Stomach (tissue), 8 donors: ENCODE measurements at regions not wholly inside any gene's neighbourhood (a gene's known extent, or its start where the extent isn't known, plus 50 kb on each side); places are given as distances from the start of the nearest gene placed in this dataset.

Experiments
- DNase-seq, 2 donors: peaks; one replicate each; pipeline versions ENCODE4 v3.0.0 to v3.0.0-alpha.2; 2013 to 2019
- H3K27ac ChIP-seq, 5 donors: fragments of 200-600 bp in 4 of 5; sonication (generic) in 4 of 5; one replicate each; pipeline ENCODE4 v1.5.1; 2013 to 2019; ENCODE audit warnings: mild to moderate bottlenecking in 1 of 5, moderate library complexity in 1 of 5
- H3K27me3 ChIP-seq, 3 donors: fragments of 200-600 bp; sonication (generic); one replicate each; pipeline ENCODE4 v1.5.1; 2017 to 2019; ENCODE audit warnings: mixed run types in 1 of 3
- H3K36me3 ChIP-seq, 4 donors: fragments of 200-600 bp; sonication (generic); 1 replicate in 3 of 4; 2 replicates in 1 of 4; pipeline ENCODE4 v1.5.1; 2016 to 2019
- H3K4me1 ChIP-seq, 4 donors: fragments of 200-600 bp; sonication (generic); one replicate each; pipeline ENCODE4 v1.5.1; 2016 to 2019
- H3K4me3 ChIP-seq, 4 donors: fragments of 200-600 bp; sonication (generic) in 3 of 4; one replicate each; pipeline ENCODE4 v1.5.1; 2016 to 2019; ENCODE audit warnings: mild to moderate bottlenecking in 1 of 4
- H3K9me3 ChIP-seq, 4 donors: fragments of 200-600 bp; sonication (generic); one replicate each; pipeline ENCODE4 v1.5.1; 2016 to 2019
- CTCF ChIP-seq, 7 experiments: fragments of 450-650 bp in 4 of 7; fragments of 200-600 bp in 3 of 7; sonication (generic) in 3 of 7; IDR thresholded peaks; one replicate each; pipeline ENCODE4 v1.5.1; 2016 to 2019; ENCODE audit warnings: antibody characterized with exemption in 7 of 7, control low read depth in 2 of 7, mild to moderate bottlenecking in 1 of 7
- EP300 ChIP-seq: sonication (generic); formaldehyde crosslinking; IDR thresholded peaks from one replicate; pipeline ENCODE4 v1.6.1; 2017; ENCODE audit warnings: antibody characterized with exemption
- POLR2A ChIP-seq, 4 donors: fragments of 450-650 bp; IDR thresholded peaks; one replicate each; pipeline ENCODE4 v1.6.1; 2016; ENCODE audit warnings: antibody characterized with exemption in 4 of 4, control low read depth in 2 of 4, mild to moderate bottlenecking in 1 of 4, moderate library complexity in 1 of 4
- POLR2AphosphoS5 ChIP-seq, 3 donors: sonication (generic); formaldehyde crosslinking; IDR thresholded peaks; one replicate each; pipeline ENCODE4 v1.6.1; 2016; ENCODE audit warnings: antibody characterized with exemption in 3 of 3
- WGBS, 5 donors: extraction: QIAGEN DNeasy Blood & Tissue Kit in 3 of 5; methylation state at CpG; one replicate each; pipeline versions ENCODE4 v1.1.5 to v1.1.7; 2013 to 2018; 5-methylcytosine and 5-hydroxymethylcytosine counted together
- intact Hi-C: fragments of 100-400 bp; cut with DNase I; formaldehyde crosslinking; loops from one replicate; pipeline ENCODE4 v1.15.1; 2023; ENCODE audit warnings: low total_unique reads
- donor health status: healthy with polysubstance abuse.
- donor health status: Bipolar disorder and iron deficiency.
- donor health status: healthy.

DNA sequence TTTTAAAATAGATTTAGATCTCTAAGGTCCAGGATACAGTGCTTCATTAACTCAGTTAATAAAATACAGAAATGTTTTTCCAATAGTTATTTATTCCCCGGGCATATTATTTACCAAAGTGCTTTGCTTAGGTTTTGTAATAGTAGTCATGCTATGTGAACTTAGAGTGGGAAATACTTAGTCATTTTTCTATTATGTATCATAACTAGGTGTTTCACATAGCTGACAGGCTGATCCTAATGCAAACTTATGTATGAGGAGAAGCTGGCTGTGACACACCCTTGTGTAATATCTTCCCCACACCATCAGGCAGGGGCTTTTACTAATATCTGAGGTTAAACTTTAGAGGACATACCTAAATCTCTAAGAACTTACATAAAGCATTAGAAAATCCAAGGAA, 277.7 kb upstream of the RIMS1 start:
- no peak for DNase-seq
- Histone ChIP-seq H3K4me3 (no peak overlapping the region), H3K4me1 (no peaks in the 10 kb centered on the region), H3K27ac (no peak overlapping the region), H3K27me3 (no peaks in the 10 kb centered on the region), H3K9me3 (no peaks in the 10 kb centered on the region), H3K36me3 (no peaks in the 10 kb centered on the region)
- 61 to 82% (median 67%) methylated on average over 1 of the region's 1 CpG for WGBS, 5 donors
- intact Hi-C loops = no loop called here
- TF ChIP-seq EP300 (no peak), POLR2A (IDR thresholded peaks at IDR 0.05) (no peak), CTCF (IDR thresholded peaks at IDR 0.05) (no peak), POLR2AphosphoS5 (IDR thresholded peaks at IDR 0.05) (no peak)

DNA sequence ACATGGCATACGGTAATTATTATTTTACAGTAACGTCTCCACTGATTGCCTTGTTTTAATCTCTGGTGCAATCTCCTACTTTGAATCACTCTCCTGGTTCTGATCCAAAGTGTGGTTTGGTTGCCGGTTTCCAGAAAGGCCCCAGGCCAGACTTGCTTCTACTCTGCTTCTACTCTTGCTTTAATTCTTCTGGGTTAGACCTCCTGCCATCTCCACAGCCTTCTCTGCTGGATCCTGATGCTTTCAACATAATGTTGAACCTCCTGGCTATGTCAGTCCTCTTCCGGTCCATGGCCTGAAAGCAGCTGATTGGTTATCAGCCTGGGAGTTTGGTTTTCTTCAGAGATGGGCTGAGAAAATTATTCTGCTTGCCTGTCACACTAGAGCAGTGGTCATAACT, 266.5 kb upstream of the RIMS1 start:
- Histone ChIP-seq H3K27ac (no peak overlapping the region), H3K4me1 (no peaks in the 10 kb centered on the region), H3K36me3 (no peaks in the 10 kb centered on the region), H3K9me3 (peaks cover 0 to under 1% (median under 1%) of the 10 kb centered on the region in 4 donors), H3K4me3 (no peak overlapping the region), H3K27me3 (no peaks in the 10 kb centered on the region)
- no peak for DNase-seq
- intact Hi-C loops = no loop called here
- 66 to 78% (median 74%) methylated on average over 4 of the region's 4 CpGs for WGBS, 5 donors
- TF ChIP-seq POLR2AphosphoS5 (IDR thresholded peaks at IDR 0.05) = no peak
- TF ChIP-seq CTCF (IDR thresholded peaks at IDR 0.05) = no peak
- TF ChIP-seq EP300 = no peak
- TF ChIP-seq POLR2A (IDR thresholded peaks at IDR 0.05) = no peak

DNA sequence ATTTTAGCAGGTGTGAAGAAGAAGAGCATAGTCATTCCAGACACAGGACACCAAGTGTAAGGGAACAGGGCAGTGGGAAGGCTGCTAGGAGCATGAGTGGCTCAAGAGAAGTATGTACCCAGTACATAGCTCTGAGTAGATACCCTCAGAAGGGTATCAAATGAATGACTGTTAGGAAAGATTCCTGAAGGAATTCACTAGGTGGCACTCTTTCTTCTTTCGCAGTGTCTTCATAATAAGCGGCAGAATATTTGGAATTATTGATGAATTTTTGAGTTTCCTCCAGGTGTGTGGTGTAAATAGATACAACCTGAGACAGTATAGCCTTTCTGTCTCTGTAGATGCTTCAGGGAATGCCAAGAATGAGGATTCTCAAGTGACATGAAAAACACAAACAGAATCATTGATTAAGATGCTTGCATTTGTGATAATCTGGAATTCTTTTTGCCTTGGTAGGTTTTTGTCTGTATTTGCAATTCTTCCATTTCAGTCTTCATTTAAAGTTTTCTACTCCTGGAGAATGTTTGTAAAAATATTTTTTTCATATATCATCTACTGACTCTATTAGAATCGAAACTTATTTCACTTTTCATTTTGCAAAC, 264.3 kb upstream of the RIMS1 start:
- Histone ChIP-seq H3K36me3 (no peaks in the 10 kb centered on the region), H3K9me3 (peaks cover 5 to 13% (median 10%) of the 10 kb centered on the region in 4 donors), H3K4me3 (no peak overlapping the region), H3K27me3 (no peaks in the 10 kb centered on the region), H3K4me1 (no peaks in the 10 kb centered on the region), H3K27ac (no peak overlapping the region)
- 43 to 55% (median 48%) methylated on average over 3 of the region's 3 CpGs for WGBS, 5 donors
- intact Hi-C loops = no loop called here
- peak in 1 of 2 donors; percentile 14 for DNase-seq
- TF ChIP-seq EP300 (no peak), POLR2A (IDR thresholded peaks at IDR 0.05) (no peak), POLR2AphosphoS5 (IDR thresholded peaks at IDR 0.05) (no peak), CTCF (IDR thresholded peaks at IDR 0.05) (no peak)

GRCh38 chr6:71642120-71642519, 244.2 kb upstream of the RIMS1 start:
- intact Hi-C loops = no loop called here
- 26 to 48% (median 39%) methylated on average over 2 of the region's 2 CpGs for WGBS, 5 donors
- TF ChIP-seq POLR2AphosphoS5 (IDR thresholded peaks at IDR 0.05) = no peak
- no peak for TF ChIP-seq EP300
- TF ChIP-seq POLR2A (IDR thresholded peaks at IDR 0.05) = no peak
- TF ChIP-seq CTCF (IDR thresholded peaks at IDR 0.05) = no peak

More at GRCh38 chr6:71642120-71642519, 244.2 kb upstream of the RIMS1 start:
- Histone ChIP-seq H3K4me3 (no peak overlapping the region), H3K27ac (no peak overlapping the region), H3K4me1 (no peaks in the 10 kb centered on the region), H3K27me3 (no peaks in the 10 kb centered on the region), H3K36me3 (no peaks in the 10 kb centered on the region), H3K9me3 (no peaks in the 10 kb centered on the region)
- DNase-seq = no peak
